Choroid plexus epithelial cell (primary cell): ENCODE measurements at regions not wholly inside any gene's neighbourhood (a gene's known extent, or its start where the extent isn't known, plus 50 kb on each side); places are given as distances from the start of the nearest gene placed in this dataset.

Source experiments
- DNase-seq: peaks from one replicate; pipeline ENCODE4 v3.0.0-alpha.2; 2010; ENCODE audit warnings: low read depth
- H3K4me3 ChIP-seq: 2 replicates; pipeline ENCODE4 v1.5.1; 2011; ENCODE audit warnings: low read depth, mild to moderate bottlenecking, control low read depth, low read length, moderate library complexity
- CTCF ChIP-seq: conservative IDR thresholded peaks from 2 replicates; pipeline ENCODE4 v1.5.1; 2011; ENCODE audit warnings: low read depth, mild to moderate bottlenecking, control low read depth, inconsistent platforms, low read length, moderate library complexity

GRCh38 chr10:85151506-85151905, 823.1 kb downstream of the CCSER2 start:
- no peak for DNase-seq
- H3K4me3 ChIP-seq: no peak overlapping the region
- no peak for TF ChIP-seq CTCF

GRCh38 chr10:85152496-85152895, 824.1 kb downstream of the CCSER2 start:
- TF ChIP-seq CTCF: no peak
- no peak overlapping the region for H3K4me3 ChIP-seq
- DNase-seq: no peak

GRCh38 chr10:85152911-85153310, 824.5 kb downstream of the CCSER2 start:
- H3K4me3 ChIP-seq: no peak overlapping the region
- no peak for DNase-seq
- no peak for TF ChIP-seq CTCF

GRCh38 chr10:85157206-85157605, 828.8 kb downstream of the CCSER2 start:
- TF ChIP-seq CTCF: no peak
- H3K4me3 ChIP-seq: no peak overlapping the region
- no peak for DNase-seq

- no peak overlapping the region for H3K4me3 ChIP-seq
- no peak for TF ChIP-seq CTCF
- DNase-seq: no peak
Measured at GRCh38 chr10:85168243-85168642, 839.9 kb downstream of the CCSER2 start.

- no peak for TF ChIP-seq CTCF
- no peak overlapping the region for H3K4me3 ChIP-seq
- DNase-seq: no peak
Measured at GRCh38 chr10:85170026-85170425, 841.6 kb downstream of the CCSER2 start.

GRCh38 chr10:85175635-85176034, 847.2 kb downstream of the CCSER2 start:
- H3K4me3 ChIP-seq: no peak overlapping the region
- DNase-seq: no peak
- TF ChIP-seq CTCF: no peak
